T-cell (primary cell): ENCODE measurements at regions not wholly inside any gene's neighbourhood (a gene's known extent, or its start where the extent isn't known, plus 50 kb on each side); places are given as distances from the start of the nearest gene placed in this dataset.

Experiments used
- ATAC-seq, 4 experiments: fragments of 200-7000 bp in 3 of 4; fragments of 150-1000 bp in 1 of 4; cut with Tn5 transposase; replicated peaks in 1 of 4; 1 replicate in 3 of 4; 2 replicates in 1 of 4; pipeline ENCODE4 v1.10.0; 2021; ENCODE audit warnings: moderate library complexity in 3 of 4, mild to moderate bottlenecking in 2 of 4, moderate number of reproducible peaks in 1 of 4
- CTCF ChIA-PET, 2 donors: fragments of 300-600 bp; sonication (Branson Sonifier 250); formaldehyde crosslinking; loops; one replicate each; lab custom pipeline; 2022; ENCODE audit warnings: antibody characterized with exemption in 2 of 2; lab: Charles Lee
- POLR2A ChIA-PET, 2 donors: fragments of 300-600 bp; sonication (Branson Sonifier 250); formaldehyde crosslinking; loops; one replicate each; lab custom pipeline; 2022; ENCODE audit warnings: antibody characterized with exemption in 2 of 2; lab: Charles Lee
- DNase-seq, 35 experiments: peaks; one replicate each; pipeline versions ENCODE4 v3.0.0 to v3.0.0-alpha.2; 2013 to 2023
- H3K27ac ChIP-seq: one replicate; pipeline ENCODE4 v1.5.1; 2013; ENCODE audit warnings: low read length
- H3K27me3 ChIP-seq, 2 experiments: replicated peaks in 1 of 2; 1 replicate in 1 of 2; 2 replicates in 1 of 2; pipeline versions ENCODE4 v1.6.1 to v1.7.0; 2013; ENCODE audit warnings: low read length in 1 of 2, mixed read lengths in 1 of 2; ENCODE audit not compliant: control insufficient read depth in 2 of 2, insufficient read depth in 2 of 2; ENCODE audit errors: extremely low read depth in 1 of 2
- H3K36me3 ChIP-seq, 2 donors: 1 replicate in 1 of 2; 2 replicates in 1 of 2; pipeline versions ENCODE4 v1.6.1 to v1.7.0; 2013; ENCODE audit warnings: low read length in 1 of 2; ENCODE audit not compliant: control insufficient read depth in 2 of 2, insufficient read depth in 1 of 2; ENCODE audit errors: extremely low read depth in 1 of 2
- H3K4me1 ChIP-seq, 2 experiments: 1 replicate in 1 of 2; 2 replicates in 1 of 2; pipeline versions ENCODE4 v1.6.1 to v1.7.0; 2013; ENCODE audit warnings: low read length in 2 of 2, mixed read lengths in 1 of 2; ENCODE audit not compliant: insufficient read depth in 2 of 2, control insufficient read depth in 1 of 2; ENCODE audit errors: extremely low read depth in 1 of 2
- H3K4me3 ChIP-seq, 2 donors: 1 replicate in 1 of 2; 2 replicates in 1 of 2; pipeline versions ENCODE4 v1.5.1 to v1.7.0; 2013; ENCODE audit warnings: mild to moderate bottlenecking in 2 of 2, low read length in 1 of 2, moderate library complexity in 1 of 2; ENCODE audit not compliant: control insufficient read depth in 1 of 2; ENCODE audit errors: extremely low read depth in 1 of 2
- H3K9me3 ChIP-seq: 2 replicates; pipeline ENCODE4 v1.7.0; 2013
- H3K27ac Mint-ChIP-seq, 2 donors: one replicate each; pipeline ENCODE4 v1.8.0; 2020 to 2021; ENCODE audit warnings: mild to moderate bottlenecking in 2 of 2, mixed read lengths in 2 of 2
- H3K27me3 Mint-ChIP-seq, 2 donors: one replicate each; pipeline ENCODE4 v1.8.0; 2021 to 2022; ENCODE audit warnings: mixed read lengths in 2 of 2
- H3K36me3 Mint-ChIP-seq: one replicate; pipeline ENCODE4 v1.8.0; 2021; ENCODE audit warnings: mixed read lengths
- H3K4me1 Mint-ChIP-seq, 3 donors: one replicate each; pipeline ENCODE4 v1.8.0; 2020 to 2022; ENCODE audit warnings: mixed read lengths in 3 of 3, mild to moderate bottlenecking in 1 of 3
- H3K4me3 Mint-ChIP-seq, 3 donors: one replicate each; pipeline ENCODE4 v1.8.0; 2020 to 2022; ENCODE audit warnings: mild to moderate bottlenecking in 3 of 3, mixed read lengths in 3 of 3, moderate library complexity in 3 of 3
- H3K9me3 Mint-ChIP-seq, 3 donors: one replicate each; pipeline ENCODE4 v1.8.0; 2020 to 2022; ENCODE audit warnings: mixed read lengths in 3 of 3
- WGBS: methylation state at CpG from one replicate; pipeline ENCODE4 v1.1.5; 2013; ENCODE audit warnings: missing lambda C conversion rate; ENCODE audit not compliant: insufficient coverage; 5-methylcytosine and 5-hydroxymethylcytosine counted together

DNA sequence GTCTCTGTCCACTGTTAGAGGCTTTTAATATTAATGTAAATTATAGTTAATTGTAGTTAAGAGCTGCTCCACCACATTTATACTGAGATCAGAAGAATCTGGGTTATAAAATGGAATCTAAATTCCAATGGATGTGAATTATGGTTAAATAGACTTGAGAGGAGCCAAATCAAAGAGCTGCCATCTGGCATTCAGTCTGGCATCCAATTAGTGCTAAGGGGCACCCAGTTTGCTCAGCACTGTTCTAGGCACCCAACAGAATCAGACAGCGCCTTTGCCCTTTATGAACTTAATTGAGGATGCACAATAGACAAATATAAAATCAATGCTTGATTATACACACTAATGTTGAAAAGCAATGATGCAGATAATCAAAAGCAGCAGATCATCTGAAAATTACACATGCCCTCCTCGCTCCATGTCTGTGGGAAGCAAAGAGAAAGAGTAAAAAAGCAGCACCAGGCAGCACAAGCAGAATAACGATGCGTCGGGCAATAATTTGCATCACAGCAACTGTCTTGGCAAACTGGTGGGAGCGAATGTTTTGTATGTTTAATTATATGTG is 310.1 kb downstream of the BRINP2 start:
- Histone ChIP-seq H3K36me3 (no peaks in the 10 kb centered on the region), H3K27ac (no peak overlapping the region), H3K27me3 (no peaks in the 10 kb centered on the region), H3K4me1 (no peaks in the 10 kb centered on the region), H3K9me3 (no peaks in the 10 kb centered on the region), H3K4me3 (no peak overlapping the region)
- Mint-ChIP-seq H3K9me3 (peaks cover 0 to 12% (median 3%) of the 10 kb centered on the region in 3 donors), H3K4me3 (no peak overlapping the region), H3K27me3 (no peaks in the 10 kb centered on the region), H3K27ac (no peak overlapping the region), H3K4me1 (no peaks in the 10 kb centered on the region), H3K36me3 (no peaks in the 10 kb centered on the region)
- CTCF ChIA-PET, result no interaction called here
- POLR2A ChIA-PET, result no interaction called here
- no peak for DNase-seq
- 93% methylated on average over 4 of the region's 6 CpGs for WGBS
- no peak for ATAC-seq

DNA sequence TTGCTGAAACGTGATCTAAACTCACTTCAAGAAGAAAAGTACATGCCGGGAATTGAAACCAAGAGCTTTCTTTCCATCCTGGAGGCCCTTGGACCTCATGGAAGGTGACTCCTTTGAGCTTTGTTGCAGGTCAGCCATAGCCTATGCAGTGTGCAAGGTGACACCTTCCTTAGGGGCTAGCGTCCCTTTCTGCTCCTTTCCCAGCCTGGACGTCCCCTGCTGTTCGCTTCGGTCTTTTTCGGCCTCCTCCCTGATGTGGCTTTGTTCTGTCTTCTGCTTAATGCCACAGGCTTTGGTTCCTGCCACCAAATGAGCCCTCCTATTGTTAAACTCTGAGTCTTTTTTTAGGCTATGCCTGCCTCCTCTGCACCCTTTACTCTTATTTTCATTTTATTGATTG is 308.8 kb downstream of the BRINP2 start:
- Histone ChIP-seq H3K9me3 (no peaks in the 10 kb centered on the region), H3K36me3 (no peaks in the 10 kb centered on the region), H3K27ac (no peak overlapping the region), H3K4me3 (no peak overlapping the region), H3K27me3 (no peaks in the 10 kb centered on the region), H3K4me1 (no peaks in the 10 kb centered on the region)
- 82% methylated on average over 7 of the region's 7 CpGs for WGBS
- H3K36me3 Mint-ChIP-seq, result no peaks in the 10 kb centered on the region
- DNase-seq, result no peak
- H3K9me3 Mint-ChIP-seq, result peaks cover 0 to 12% (median 3%) of the 10 kb centered on the region in 3 donors
- ATAC-seq, result no peak
- H3K27me3 Mint-ChIP-seq, result no peaks in the 10 kb centered on the region
- H3K4me1 Mint-ChIP-seq, result no peaks in the 10 kb centered on the region
- POLR2A ChIA-PET, result no interaction called here
- CTCF ChIA-PET, result no interaction called here
- no peak overlapping the region for H3K27ac Mint-ChIP-seq
- no peak overlapping the region for H3K4me3 Mint-ChIP-seq

DNA sequence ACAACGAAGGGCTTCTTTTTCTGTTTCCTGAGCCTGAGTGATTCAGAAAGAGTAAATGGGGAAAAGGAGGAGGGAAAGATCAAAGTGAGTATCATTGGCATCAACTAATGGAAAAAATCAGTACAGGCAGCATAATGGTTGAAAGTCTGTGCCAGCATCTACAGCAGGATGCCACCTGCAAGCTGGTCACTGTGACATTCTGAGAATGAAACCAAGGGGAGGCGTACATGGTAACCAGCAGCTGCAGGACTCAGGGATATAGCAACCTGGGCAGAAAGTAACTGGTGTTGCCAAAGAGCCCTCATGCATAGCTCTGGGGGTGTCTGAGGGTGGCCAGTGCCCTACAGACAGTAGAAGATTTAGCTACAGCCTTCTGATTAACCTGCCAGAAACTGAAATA is 305.9 kb downstream of the BRINP2 start:
- Histone ChIP-seq H3K4me1 (no peaks in the 10 kb centered on the region), H3K36me3 (no peaks in the 10 kb centered on the region), H3K27ac (no peak overlapping the region), H3K4me3 (no peak overlapping the region), H3K27me3 (no peaks in the 10 kb centered on the region), H3K9me3 (no peaks in the 10 kb centered on the region)
- ChIA-PET CTCF (no interaction called here), POLR2A (no interaction called here)
- no peak for DNase-seq
- WGBS, result 72% methylated on average over 2 of the region's 2 CpGs
- no peak overlapping the region for H3K4me3 Mint-ChIP-seq
- H3K27me3 Mint-ChIP-seq, result no peaks in the 10 kb centered on the region
- no peaks in the 10 kb centered on the region for H3K36me3 Mint-ChIP-seq
- no peak overlapping the region for H3K27ac Mint-ChIP-seq
- H3K9me3 Mint-ChIP-seq, result peaks cover 0 to 8% (median 3%) of the 10 kb centered on the region in 3 donors
- H3K4me1 Mint-ChIP-seq, result no peaks in the 10 kb centered on the region
- no peak for ATAC-seq

DNA sequence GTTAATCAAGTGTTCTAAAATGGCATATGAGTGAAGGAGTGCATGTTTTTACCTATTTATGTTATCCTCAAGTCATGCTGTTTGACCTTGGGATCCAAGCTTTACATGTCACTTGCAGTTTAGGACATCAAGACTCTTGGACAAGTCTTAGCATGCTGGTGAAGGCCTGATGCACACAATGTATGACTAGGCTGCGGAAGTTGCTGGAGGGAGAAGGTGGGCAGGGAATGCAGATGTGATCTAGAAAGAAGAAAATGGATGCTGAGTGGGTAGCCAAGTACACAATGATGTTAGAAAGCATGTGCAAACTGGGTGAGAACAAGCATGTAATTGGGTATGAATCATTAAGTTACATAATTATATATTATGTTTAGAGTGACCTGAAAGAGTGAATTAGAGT is 301.8 kb downstream of the BRINP2 start:
- H3K27ac Mint-ChIP-seq, result no peak overlapping the region
- H3K27ac ChIP-seq, result no peak overlapping the region
- H3K36me3 ChIP-seq, result no peaks in the 10 kb centered on the region
- 50% methylated on average over 1 of the region's 1 CpG for WGBS
- ATAC-seq, result no peak
- no peaks in the 10 kb centered on the region for H3K27me3 ChIP-seq
- H3K36me3 Mint-ChIP-seq, result no peaks in the 10 kb centered on the region
- H3K4me1 ChIP-seq, result no peaks in the 10 kb centered on the region
- H3K9me3 ChIP-seq, result no peaks in the 10 kb centered on the region
- no peaks in the 10 kb centered on the region for H3K27me3 Mint-ChIP-seq
- H3K4me3 ChIP-seq, result no peak overlapping the region
- POLR2A ChIA-PET, result no interaction called here
- H3K9me3 Mint-ChIP-seq, result peaks cover 5 to 13% (median 10%) of the 10 kb centered on the region in 3 donors
- H3K4me3 Mint-ChIP-seq, result no peak overlapping the region
- DNase-seq, result no peak
- no peaks in the 10 kb centered on the region for H3K4me1 Mint-ChIP-seq
- CTCF ChIA-PET, result no interaction called here

DNA sequence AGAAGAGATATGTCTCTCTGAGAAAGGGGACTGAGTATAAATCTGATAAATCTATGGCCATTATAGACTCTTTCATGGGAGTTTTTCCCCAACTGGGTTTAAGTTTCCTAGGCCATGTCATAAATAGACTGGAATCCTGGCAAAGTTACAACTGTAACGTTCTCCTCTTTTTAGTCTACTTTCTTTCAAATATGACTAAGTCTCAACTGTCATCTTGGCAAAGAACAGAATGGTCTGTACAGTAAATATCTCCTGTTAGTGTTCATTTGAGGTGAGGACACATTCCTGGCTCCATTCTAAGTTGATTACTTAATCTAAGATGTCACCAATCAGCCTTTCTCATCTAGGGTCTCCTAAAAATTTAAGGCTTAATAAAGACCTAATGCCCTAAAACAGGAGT is 300.5 kb downstream of the BRINP2 start:
- Histone ChIP-seq H3K4me1 (no peaks in the 10 kb centered on the region), H3K36me3 (no peaks in the 10 kb centered on the region), H3K27me3 (no peaks in the 10 kb centered on the region), H3K4me3 (no peak overlapping the region), H3K27ac (no peak overlapping the region), H3K9me3 (no peaks in the 10 kb centered on the region)
- POLR2A ChIA-PET, result no interaction called here
- no peaks in the 10 kb centered on the region for H3K4me1 Mint-ChIP-seq
- H3K9me3 Mint-ChIP-seq, result peaks cover 8 to 17% (median 10%) of the 10 kb centered on the region in 3 donors
- no peak overlapping the region for H3K4me3 Mint-ChIP-seq
- H3K27me3 Mint-ChIP-seq, result no peaks in the 10 kb centered on the region
- H3K36me3 Mint-ChIP-seq, result no peaks in the 10 kb centered on the region
- ATAC-seq, result no peak
- CTCF ChIA-PET, result no interaction called here
- WGBS, result no CpG with 5 or more reads among the region's 1 CpG
- no peak overlapping the region for H3K27ac Mint-ChIP-seq
- DNase-seq, result no peak

DNA sequence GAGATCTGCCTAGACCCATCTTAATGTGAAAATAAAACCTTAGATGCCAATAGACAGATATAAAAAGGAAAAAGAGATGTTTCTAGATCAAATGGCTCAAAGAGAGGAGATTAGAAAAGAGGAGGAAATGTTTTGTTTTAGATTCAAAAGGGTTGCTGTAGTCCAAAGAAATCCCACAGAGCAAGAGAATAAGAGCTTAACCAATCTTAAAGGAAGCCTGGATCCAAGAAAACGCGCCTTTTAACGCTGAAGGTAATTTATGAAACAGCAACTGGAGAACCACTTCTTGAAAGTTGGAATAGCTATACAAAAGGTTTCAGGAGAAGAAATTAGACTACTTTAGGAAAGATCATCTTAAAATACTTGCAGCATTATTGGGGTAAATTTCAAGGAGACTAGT is 298.8 kb downstream of the BRINP2 start:
- Histone ChIP-seq H3K27ac (no peak overlapping the region), H3K4me3 (no peak overlapping the region), H3K36me3 (no peaks in the 10 kb centered on the region), H3K4me1 (no peaks in the 10 kb centered on the region), H3K27me3 (no peaks in the 10 kb centered on the region), H3K9me3 (no peaks in the 10 kb centered on the region)
- no peak for DNase-seq
- WGBS, result no CpG with 5 or more reads among the region's 3 CpGs
- Mint-ChIP-seq H3K27me3 (no peaks in the 10 kb centered on the region), H3K4me1 (no peaks in the 10 kb centered on the region), H3K27ac (no peak overlapping the region), H3K4me3 (no peak overlapping the region), H3K36me3 (no peaks in the 10 kb centered on the region), H3K9me3 (peaks cover 8 to 14% (median 10%) of the 10 kb centered on the region in 3 donors)
- no peak for ATAC-seq
- CTCF ChIA-PET, result interaction anchor here in 1 of 2 donors (0.7 kb wide), 1 partner anchor 1061 kb away, joined by 7 read pairs; no protein-coding TSS in a partner anchor
- POLR2A ChIA-PET, result no interaction called here

DNA sequence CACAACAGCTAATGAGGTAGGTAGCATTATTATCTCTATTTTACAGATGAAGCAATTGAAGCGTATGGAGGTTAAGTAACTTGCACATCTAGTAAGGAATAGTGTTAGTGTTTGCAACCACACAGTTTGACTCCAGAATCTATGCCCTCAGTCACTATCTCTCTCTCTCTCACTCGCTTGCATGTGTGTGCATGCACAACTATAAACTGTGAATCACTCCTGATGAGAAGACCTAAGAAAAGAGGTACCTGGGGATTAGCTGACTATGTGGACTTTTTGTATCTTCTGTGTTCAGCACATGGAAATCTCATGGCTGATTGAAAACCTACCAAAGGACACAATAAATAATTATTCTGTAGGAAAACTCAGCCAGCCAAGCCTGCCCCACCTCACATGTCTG is 295.5 kb downstream of the BRINP2 start:
- no peak overlapping the region for H3K4me3 Mint-ChIP-seq
- ATAC-seq (no peak), DNase-seq (no peak)
- H3K27ac ChIP-seq, result no peak overlapping the region
- no peaks in the 10 kb centered on the region for H3K36me3 ChIP-seq
- H3K27me3 Mint-ChIP-seq, result no peaks in the 10 kb centered on the region
- H3K36me3 Mint-ChIP-seq, result no peaks in the 10 kb centered on the region
- WGBS, result no CpG with 5 or more reads among the region's 2 CpGs
- H3K27me3 ChIP-seq, result no peaks in the 10 kb centered on the region
- ChIA-PET CTCF (no interaction called here), POLR2A (no interaction called here)
- no peak overlapping the region for H3K27ac Mint-ChIP-seq
- no peak overlapping the region for H3K4me3 ChIP-seq
- no peaks in the 10 kb centered on the region for H3K4me1 ChIP-seq
- no peaks in the 10 kb centered on the region for H3K9me3 ChIP-seq
- no peaks in the 10 kb centered on the region for H3K4me1 Mint-ChIP-seq
- H3K9me3 Mint-ChIP-seq, result peaks cover 15 to 19% (median 15%) of the 10 kb centered on the region in 3 donors
